ENCODE measurements at regions not wholly inside any gene's neighbourhood (a gene's known extent, or its start where the extent isn't known, plus 50 kb on each side); places are given as distances from the start of the nearest gene placed in this dataset.

DNA sequence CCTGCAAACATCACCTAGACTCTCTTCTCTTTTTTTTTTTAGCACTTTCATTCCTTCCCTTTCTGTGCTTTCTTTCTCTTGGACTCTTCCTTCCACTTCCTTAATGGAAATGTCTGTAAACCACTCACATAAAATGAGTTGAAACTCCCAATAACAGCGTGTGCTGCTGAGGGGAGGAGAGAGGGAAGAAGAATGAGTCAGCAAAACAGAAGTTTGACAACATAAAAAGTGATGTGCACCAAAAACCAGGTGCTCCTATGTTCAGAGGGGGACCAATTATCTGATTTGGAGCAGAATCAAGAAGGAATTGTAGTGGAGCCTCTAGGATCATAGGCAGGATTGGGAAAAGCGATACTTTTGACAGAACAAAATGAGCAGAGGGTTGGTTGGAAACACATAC, 712.1 kb upstream of the IGFBP3 start:
- TF ChIP-seq GATA3 (IDR thresholded peaks at IDR 0.05; ENCODE audit: low read depth, low read length) = no peak
- no peak for TF ChIP-seq GATA2 (IDR thresholded peaks at IDR 0.05; ENCODE audit: low read depth, low read length)

Data from SH-SY5Y (cell line).